Nephron progenitor cell (in vitro differentiated cells): ENCODE measurements at regions not wholly inside any gene's neighbourhood (a gene's known extent, or its start where the extent isn't known, plus 50 kb on each side); places are given as distances from the start of the nearest gene placed in this dataset.

ENCODE experiments used
- DNase-seq: peaks from one replicate; pipeline ENCODE4 v3.0.0; 2021
- H3K27ac Mint-ChIP-seq: 2 replicates; pipeline ENCODE4 v1.8.0; 2021; ENCODE audit warnings: mild to moderate bottlenecking, moderate library complexity, mixed read lengths
- H3K27me3 Mint-ChIP-seq: 2 replicates; pipeline ENCODE4 v1.8.0; 2021; ENCODE audit warnings: mild to moderate bottlenecking, low read depth, mixed read lengths; ENCODE audit not compliant: poor library complexity
- H3K36me3 Mint-ChIP-seq: 2 replicates; pipeline ENCODE4 v1.8.0; 2021; ENCODE audit warnings: low read depth, mixed read lengths
- H3K4me1 Mint-ChIP-seq: 2 replicates; pipeline ENCODE4 v1.8.0; 2021; ENCODE audit warnings: mixed read lengths
- H3K4me3 Mint-ChIP-seq: 2 replicates; pipeline ENCODE4 v1.8.0; 2021; ENCODE audit warnings: mild to moderate bottlenecking, moderate library complexity, mixed read lengths
- H3K9me3 Mint-ChIP-seq: 2 replicates; pipeline ENCODE4 v1.8.0; 2021; ENCODE audit warnings: mild to moderate bottlenecking, moderate library complexity, mixed read lengths
- CTCF ChIP-seq: fragments of 200-600 bp; sonication (generic); IDR thresholded peaks from 2 replicates; pipeline ENCODE4 v1.5.0; 2021; ENCODE audit warnings: antibody characterized with exemption

- peaks cover 28% of the 10 kb centered on the region for H3K4me1 Mint-ChIP-seq
- DNase-seq = no peak
- no peak for TF ChIP-seq CTCF
- peaks cover 31% of the 10 kb centered on the region for H3K9me3 Mint-ChIP-seq
- H3K27me3 Mint-ChIP-seq = peaks cover 9% of the 10 kb centered on the region
- peaks cover 1% of the 10 kb centered on the region for H3K36me3 Mint-ChIP-seq
- H3K4me3 Mint-ChIP-seq = no peak overlapping the region
- no peak overlapping the region for H3K27ac Mint-ChIP-seq
Observed at GRCh38 chr21:39063517-39063916, 119.7 kb downstream of the PSMG1 start.

DNA sequence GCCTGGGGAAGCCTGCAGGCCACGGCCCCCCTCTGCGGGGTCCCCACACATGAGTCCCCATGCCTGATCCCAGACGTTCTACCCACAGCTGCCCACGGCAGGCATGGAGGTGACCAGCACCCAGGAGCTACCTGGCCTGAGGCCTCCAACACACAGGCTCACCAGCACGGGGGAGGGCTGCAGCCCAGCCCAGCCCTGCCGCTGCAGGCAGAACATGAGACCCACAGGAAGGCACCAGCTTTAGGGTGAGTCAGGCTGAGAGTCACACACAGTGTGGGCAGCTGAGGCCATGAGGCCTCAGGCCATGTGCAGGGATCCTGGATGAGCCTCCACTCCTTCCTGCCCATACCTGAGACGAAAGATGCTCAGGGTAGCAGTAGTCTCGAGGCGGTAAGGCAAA lies 121.1 kb downstream of the PSMG1 start:
- DNase-seq = no peak
- H3K27ac Mint-ChIP-seq = peak overlapping the region; percentile 10
- H3K4me1 Mint-ChIP-seq = peaks cover 28% of the 10 kb centered on the region
- peaks cover 11% of the 10 kb centered on the region for H3K27me3 Mint-ChIP-seq
- H3K4me3 Mint-ChIP-seq = no peak overlapping the region
- H3K36me3 Mint-ChIP-seq = no peaks in the 10 kb centered on the region
- no peak for TF ChIP-seq CTCF
- H3K9me3 Mint-ChIP-seq = peaks cover 25% of the 10 kb centered on the region

DNA sequence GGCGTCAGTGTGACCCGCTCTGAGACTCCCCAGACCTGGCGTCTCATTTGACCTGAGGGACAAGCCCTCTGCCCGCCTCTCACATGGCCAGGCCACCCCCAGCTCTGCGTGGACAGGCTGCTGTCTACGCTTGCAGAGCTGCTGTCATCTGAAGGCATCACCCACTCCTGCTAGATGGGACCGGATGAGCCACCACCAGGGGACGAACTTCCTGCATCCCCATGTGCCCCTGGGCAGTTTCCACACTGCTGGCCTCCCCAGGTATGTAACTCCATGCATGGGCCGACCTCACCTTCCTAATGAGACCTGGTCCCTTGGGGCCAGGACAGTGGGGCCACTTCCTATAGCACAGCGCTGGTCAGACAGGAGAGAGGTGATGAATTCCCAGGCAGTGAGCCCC lies 121.5 kb downstream of the PSMG1 start:
- DNase-seq = no peak
- peaks cover 25% of the 10 kb centered on the region for H3K9me3 Mint-ChIP-seq
- no peaks in the 10 kb centered on the region for H3K36me3 Mint-ChIP-seq
- TF ChIP-seq CTCF = no peak
- no peak overlapping the region for H3K27ac Mint-ChIP-seq
- H3K4me1 Mint-ChIP-seq = peaks cover 28% of the 10 kb centered on the region
- peaks cover 11% of the 10 kb centered on the region for H3K27me3 Mint-ChIP-seq
- no peak overlapping the region for H3K4me3 Mint-ChIP-seq

GRCh38 chr21:39060485-39061083 lies 122.7 kb downstream of the PSMG1 start:
- DNase-seq = no peak
- peaks cover 10% of the 10 kb centered on the region for H3K27me3 Mint-ChIP-seq
- no peak overlapping the region for H3K4me3 Mint-ChIP-seq
- no peaks in the 10 kb centered on the region for H3K36me3 Mint-ChIP-seq
- H3K9me3 Mint-ChIP-seq = peaks cover 24% of the 10 kb centered on the region
- no peak overlapping the region for H3K27ac Mint-ChIP-seq
- no peak for TF ChIP-seq CTCF
- peaks cover 28% of the 10 kb centered on the region for H3K4me1 Mint-ChIP-seq

GRCh38 chr21:39057121-39057520 lies 126.1 kb downstream of the PSMG1 start:
- Mint-ChIP-seq H3K27ac (no peak overlapping the region), H3K4me1 (peaks cover 19% of the 10 kb centered on the region), H3K36me3 (no peaks in the 10 kb centered on the region), H3K27me3 (peaks cover 14% of the 10 kb centered on the region), H3K9me3 (no peaks in the 10 kb centered on the region), H3K4me3 (no peak overlapping the region)
- DNase-seq = no peak
- TF ChIP-seq CTCF = no peak

DNA sequence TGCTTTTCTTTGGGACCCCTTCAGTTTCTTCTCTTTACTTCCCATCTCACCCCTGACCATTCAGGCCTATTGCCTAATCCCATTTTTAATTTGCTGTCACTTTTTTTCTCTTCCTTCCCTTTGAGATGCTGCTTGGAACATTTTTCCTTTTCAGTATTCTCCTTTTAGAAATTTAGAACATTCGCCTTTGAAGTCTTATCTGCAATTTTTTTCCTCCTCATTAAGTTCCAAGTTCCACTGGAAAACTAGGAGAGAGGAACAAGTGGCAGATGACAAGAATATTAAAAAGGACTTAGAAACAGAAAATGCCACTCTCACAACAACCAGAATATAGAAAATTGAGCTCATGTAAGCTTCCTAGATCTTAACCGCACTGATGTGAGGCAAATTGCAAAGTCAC lies 126.6 kb downstream of the PSMG1 start:
- Mint-ChIP-seq H3K4me3 (no peak overlapping the region), H3K27me3 (peaks cover 14% of the 10 kb centered on the region), H3K4me1 (peaks cover 19% of the 10 kb centered on the region), H3K27ac (no peak overlapping the region), H3K36me3 (no peaks in the 10 kb centered on the region), H3K9me3 (no peaks in the 10 kb centered on the region)
- DNase-seq = no peak
- no peak for TF ChIP-seq CTCF
